PC-9 (cell line): ENCODE measurements at regions not wholly inside any gene's neighbourhood (a gene's known extent, or its start where the extent isn't known, plus 50 kb on each side); places are given as distances from the start of the nearest gene placed in this dataset.

Experiments
- BruUV-seq: library from RNA; stranded (reverse); fragments of 400-500 nt; replicated peaks from 2 replicates; lab custom pipeline; 2021; lab: Mats Ljungman, UMichigan
- CTCF ChIA-PET: fragments of 300-600 bp; sonication (Branson Sonifier 250); formaldehyde crosslinking; loops from one replicate; lab custom pipeline; 2022; ENCODE audit warnings: antibody characterized with exemption; lab: Charles Lee
- POLR2A ChIA-PET: fragments of 300-600 bp; sonication (Branson Sonifier 250); formaldehyde crosslinking; loops from one replicate; lab custom pipeline; 2022; ENCODE audit warnings: antibody characterized with exemption; ENCODE audit not compliant: unreplicated experiment; lab: Charles Lee
- DNase-seq, 2 experiments: peaks; one replicate each; pipeline versions ENCODE4 v3.0.0 to v3.0.0-alpha.2; 2015 to 2022; ENCODE audit warnings: mixed read lengths in 1 of 2
- H2AFZ ChIP-seq: fragments of 200-600 bp; sonication (generic); 2 replicates; pipeline ENCODE4 v1.8.1; 2017; ENCODE audit warnings: antibody characterized with exemption
- H3F3A ChIP-seq: fragments of 200-600 bp; sonication (generic); 2 replicates; pipeline ENCODE4 v1.8.1; 2017; ENCODE audit warnings: antibody characterized with exemption, mild to moderate bottlenecking, low read depth; ENCODE audit not compliant: insufficient read depth
- H3K27ac ChIP-seq: fragments of 200-600 bp; sonication (generic); 2 replicates; pipeline ENCODE4 v1.6.1; 2016; ENCODE audit warnings: mixed run types
- H3K27me3 ChIP-seq: fragments of 200-600 bp; sonication (generic); 2 replicates; pipeline ENCODE4 v1.6.1; 2016; ENCODE audit warnings: low read depth, mixed run types; ENCODE audit not compliant: insufficient read depth
- H3K36me3 ChIP-seq: fragments of 200-600 bp; sonication (generic); 2 replicates; pipeline ENCODE4 v1.6.1; 2016; ENCODE audit warnings: low read depth, mixed run types
- H3K4me1 ChIP-seq: fragments of 200-600 bp; sonication (generic); replicated peaks from 2 replicates; pipeline ENCODE4 v1.6.1; 2016; ENCODE audit warnings: mixed run types; ENCODE audit not compliant: insufficient read depth
- H3K4me2 ChIP-seq: fragments of 200-600 bp; sonication (generic); 2 replicates; pipeline ENCODE4 v1.6.1; 2017; ENCODE audit warnings: mixed run types
- H3K4me3 ChIP-seq: fragments of 200-600 bp; sonication (generic); 2 replicates; pipeline ENCODE4 v1.6.1; 2016; ENCODE audit warnings: mixed run types
- H3K79me2 ChIP-seq: fragments of 200-600 bp; sonication (generic); 2 replicates; pipeline ENCODE4 v1.6.1; 2017; ENCODE audit warnings: low read depth, mixed run types
- H3K9me2 ChIP-seq: fragments of 200-600 bp; sonication (generic); 2 replicates; pipeline ENCODE4 v1.8.1; 2017; ENCODE audit warnings: mild to moderate bottlenecking; ENCODE audit not compliant: insufficient read depth
- H3K9me3 ChIP-seq: fragments of 200-600 bp; sonication (generic); 2 replicates; pipeline ENCODE4 v1.8.1; 2016; ENCODE audit warnings: low read depth; ENCODE audit not compliant: insufficient read depth
- H4K20me1 ChIP-seq: fragments of 200-600 bp; sonication (generic); 2 replicates; pipeline ENCODE4 v1.8.1; 2017; ENCODE audit not compliant: insufficient read depth
- CTCF ChIP-seq: fragments of 200-600 bp; sonication (generic); conservative IDR thresholded peaks from 2 replicates; pipeline ENCODE4 v1.6.1; 2017; ENCODE audit warnings: mixed run types, antibody characterized with exemption, mild to moderate bottlenecking, moderate library complexity
- EZH2 ChIP-seq: fragments of 200-600 bp; sonication (generic); IDR thresholded peaks from 2 replicates; pipeline ENCODE4 v1.8.0; 2017; ENCODE audit warnings: antibody characterized with exemption, low read depth
- intact Hi-C: fragments of 100-400 bp; cut with micrococcal nuclease; formaldehyde crosslinking; loops from one replicate; pipeline ENCODE4 v1.10.0; 2022; ENCODE audit not compliant: unreplicated experiment

- ChIA-PET POLR2A (no interaction called here), CTCF (interaction anchor here (0.7 kb wide), 1 partner anchor 76 kb away, joined by 5 read pairs; no protein-coding TSS in a partner anchor)
- Histone ChIP-seq H3K4me1 (peaks cover 30% of the 10 kb centered on the region), H3K4me3 (no peak overlapping the region), H3F3A (peaks cover 17% of the 10 kb centered on the region; the same call in 1 of the 2 replicates), H3K36me3 (no peaks in the 10 kb centered on the region), H4K20me1 (no peaks in the 10 kb centered on the region), H3K9me3 (no peaks in the 10 kb centered on the region), H3K79me2 (no peaks in the 10 kb centered on the region), H3K4me2 (no peak overlapping the region), H3K27me3 (no peaks in the 10 kb centered on the region), H3K9me2 (no peaks in the 10 kb centered on the region), H2AFZ (no peak overlapping the region), H3K27ac (peak overlapping the region; percentile 55; the same call in 1 of the 2 replicates)
- intact Hi-C loops = no loop called here
- peak in 1 of 2 experiments; percentile 37 for DNase-seq
- no peak for TF ChIP-seq EZH2
- TF ChIP-seq CTCF = no peak
- BruUV-seq = no TSS peak
These were observed 287.8 kb downstream of the ZNF674 start for GRCh38 chrX:46257451-46257879.

GRCh38 chrX:46256875-46257274, 288.3 kb downstream of the ZNF674 start:
- ChIA-PET POLR2A (interaction anchor here (0.6 kb wide), 1 partner anchor 38 kb away, joined by 3 read pairs; no protein-coding TSS in a partner anchor), CTCF (no interaction called here)
- Histone ChIP-seq H3K9me3 (no peaks in the 10 kb centered on the region), H3F3A (peaks cover 16% of the 10 kb centered on the region; the same call in 1 of the 2 replicates), H3K4me2 (no peak overlapping the region), H3K9me2 (no peaks in the 10 kb centered on the region), H3K79me2 (no peaks in the 10 kb centered on the region), H3K27me3 (no peaks in the 10 kb centered on the region), H3K27ac (peak overlapping the region; percentile 55), H4K20me1 (no peaks in the 10 kb centered on the region), H2AFZ (no peak overlapping the region), H3K4me1 (peaks cover 27% of the 10 kb centered on the region), H3K4me3 (no peak overlapping the region), H3K36me3 (no peaks in the 10 kb centered on the region)
- TF ChIP-seq CTCF (no peak), EZH2 (no peak)
- intact Hi-C loops = no loop called here
- BruUV-seq = no TSS peak
- DNase-seq = no peak

GRCh38 chrX:46255046-46255445, 290.2 kb downstream of the ZNF674 start:
- H3K4me3 ChIP-seq = no peak overlapping the region
- H3K27me3 ChIP-seq = no peaks in the 10 kb centered on the region
- no peaks in the 10 kb centered on the region for H3K36me3 ChIP-seq
- peaks cover 2% of the 10 kb centered on the region; the same call in 1 of the 2 replicates for H3F3A ChIP-seq
- ChIA-PET CTCF (no interaction called here), POLR2A (interaction anchor here (0.5 kb wide), 1 partner anchor 105 kb away, joined by 11 read pairs; no protein-coding TSS in a partner anchor)
- no peaks in the 10 kb centered on the region for H3K9me3 ChIP-seq
- H3K9me2 ChIP-seq = no peaks in the 10 kb centered on the region
- no peak overlapping the region for H3K27ac ChIP-seq
- no peaks in the 10 kb centered on the region for H4K20me1 ChIP-seq
- TF ChIP-seq CTCF (no peak), EZH2 (no peak)
- no TSS peak for BruUV-seq
- intact Hi-C loops = no loop called here
- peaks cover 12% of the 10 kb centered on the region for H3K4me1 ChIP-seq
- no peak overlapping the region for H2AFZ ChIP-seq
- no peaks in the 10 kb centered on the region for H3K79me2 ChIP-seq
- no peak for DNase-seq
- no peak overlapping the region for H3K4me2 ChIP-seq
